ENCODE measurements at regions not wholly inside any gene's neighbourhood (a gene's known extent, or its start where the extent isn't known, plus 50 kb on each side); places are given as distances from the start of the nearest gene placed in this dataset.

GRCh38 chr5:152063004-152063403 lies 138.4 kb upstream of the GLRA1 start:
- TF ChIP-seq CTCF (IDR thresholded peaks at IDR 0.05) (no peak), POLR2A (IDR thresholded peaks at IDR 0.05) (no peak)

All from testis (tissue), 2 donors.